GM12878 (cell line): ENCODE measurements at regions not wholly inside any gene's neighbourhood (a gene's known extent, or its start where the extent isn't known, plus 50 kb on each side); places are given as distances from the start of the nearest gene placed in this dataset.

Source experiments
- ATAC-seq: fragments of 200-7000 bp; cut with Tn5 transposase; 3 replicates; pipeline ENCODE4 v1.9.1; 2020; ENCODE audit warnings: mild to moderate bottlenecking, moderate library complexity
- BruUV-seq: library from RNA; stranded (reverse); fragments of 400-500 nt; replicated peaks from 2 replicates; lab custom pipeline; 2021; lab: Mats Ljungman, UMichigan
- CTCF ChIA-PET: fragments of 300-600 bp; sonication (Branson Sonifier 250); formaldehyde crosslinking; extraction: SDS; loops from one replicate; lab custom pipeline; 2021; ENCODE audit warnings: inconsistent platforms; lab: Yijun Ruan, JAX
- POLR2A ChIA-PET: fragments of 350-600 bp; formaldehyde crosslinking; extraction: SDS; loops from one replicate; lab custom pipeline; 2021; ENCODE audit warnings: inconsistent platforms; lab: Charles Lee
- RAD21 ChIA-PET: fragments of 300-600 bp; sonication (Branson Sonifier 250); formaldehyde crosslinking; loops from one replicate; lab custom pipeline; 2023; ENCODE audit warnings: antibody characterized with exemption; ENCODE audit not compliant: unreplicated experiment; lab: Charles Lee
- SMC1A ChIA-PET: fragments of 300-600 bp; sonication (Branson Sonifier 250); formaldehyde crosslinking; loops from one replicate; lab custom pipeline; 2023; ENCODE audit not compliant: unreplicated experiment, uncharacterized antibody; lab: Charles Lee
- DNase-seq: peaks from one replicate; pipeline ENCODE4 v3.0.0-alpha.2; 2011; ENCODE audit warnings: low read depth, low spot score
- FAIRE-seq: peaks from 3 replicates; lab custom pipeline; 2011; peaks lifted over from hg19 to GRCh38; lab: Jason Lieb, UNC
- H2AFZ ChIP-seq: 2 replicates; pipeline ENCODE4 v1.6.0; 2011; ENCODE audit warnings: low read depth, low read length, control low read depth; ENCODE audit not compliant: control insufficient read depth
- H3K27ac ChIP-seq: 2 replicates; pipeline ENCODE4 v1.5.1; 2011; ENCODE audit warnings: control low read depth; ENCODE audit not compliant: control insufficient read depth, insufficient read depth
- H3K27me3 ChIP-seq, 2 experiments: replicated peaks in 1 of 2; 2 replicates each; pipeline versions ENCODE4 v1.6.0 to v1.6.1; 2011; ENCODE audit warnings: low read length in 1 of 2; ENCODE audit not compliant: control insufficient read depth in 2 of 2, insufficient read depth in 2 of 2
- H3K36me3 ChIP-seq, 2 experiments: 2 replicates each; pipeline ENCODE4 v1.5.1; 2011; ENCODE audit warnings: low read length in 1 of 2; ENCODE audit not compliant: control insufficient read depth in 2 of 2, insufficient read depth in 2 of 2
- H3K4me1 ChIP-seq: 2 replicates; pipeline ENCODE4 v1.6.1; 2011; ENCODE audit warnings: mild to moderate bottlenecking, low read length, moderate library complexity, mixed read lengths; ENCODE audit not compliant: control insufficient read depth, insufficient read depth
- H3K4me2 ChIP-seq: 2 replicates; pipeline ENCODE4 v1.6.0; 2011; ENCODE audit warnings: control low read depth; ENCODE audit not compliant: control insufficient read depth, insufficient read depth
- H3K4me3 ChIP-seq: fragments of 200-600 bp; sonication (generic); 2 replicates; pipeline ENCODE4 v1.5.1; 2016
- H3K79me2 ChIP-seq: 2 replicates; pipeline ENCODE4 v1.6.0; 2011; ENCODE audit warnings: low read length; ENCODE audit not compliant: control insufficient read depth, insufficient read depth
- H3K9ac ChIP-seq: 2 replicates; pipeline ENCODE4 v1.8.0; 2011; ENCODE audit warnings: low read length, control low read depth, mixed read lengths; ENCODE audit not compliant: control insufficient read depth, insufficient read depth
- H3K9me3 ChIP-seq: replicated peaks from 3 replicates; pipeline ENCODE4 v1.5.1; 2011; ENCODE audit warnings: mild to moderate bottlenecking, low read length; ENCODE audit not compliant: control insufficient read depth, insufficient read depth
- H4K20me1 ChIP-seq: 2 replicates; pipeline ENCODE4 v1.6.0; 2011; ENCODE audit not compliant: control insufficient read depth, insufficient read depth
- ATF7 ChIP-seq: fragments of 450-650 bp; IDR thresholded peaks from 2 replicates; pipeline ENCODE4 v1.6.1; 2016; ENCODE audit warnings: low read depth, mild to moderate bottlenecking
- RELA ChIP-seq: fragments of 450-650 bp; IDR thresholded peaks from 2 replicates; pipeline ENCODE4 v1.8.0; 2014; ENCODE audit warnings: borderline replicate concordance; ENCODE audit not compliant: partially characterized antibody
- SPI1 ChIP-seq: IDR thresholded peaks from 2 replicates; pipeline ENCODE4 v1.6.1; 2011; ENCODE audit warnings: low read depth, mild to moderate bottlenecking, low read length, moderate library complexity, borderline replicate concordance; ENCODE audit not compliant: insufficient read depth
- WGBS: methylation state at CpG from one replicate; pipeline ENCODE4 v1.1.6; 2016; ENCODE audit warnings: low lambda C conversion rate; ENCODE audit not compliant: insufficient replicate concordance, insufficient coverage; ENCODE audit errors: missing lambda C conversion rate; 5-methylcytosine and 5-hydroxymethylcytosine counted together
- in situ Hi-C: fragments of 300-500 bp; cut with MboI; formaldehyde crosslinking; loops from 9 replicates; pipeline ENCODE4 v1.14.3; 2018; ENCODE audit warnings: mixed read lengths
- intact Hi-C: fragments of 100-400 bp; cut with micrococcal nuclease; formaldehyde crosslinking; loops from one replicate; pipeline ENCODE4 v1.14.2; 2022; ENCODE audit not compliant: unreplicated experiment
- TF ChIP-seq, protein P1 (sequence below): fragments of 450-650 bp; formaldehyde crosslinking; IDR thresholded peaks from 2 replicates; pipeline ENCODE4 v1.5.0; 2022; ENCODE audit warnings: mild to moderate bottlenecking, missing genetic modification characterization
- TF ChIP-seq, protein P2 (sequence below): fragments of 450-650 bp; IDR thresholded peaks from 2 replicates; pipeline ENCODE4 v1.6.1; 2014; ENCODE audit warnings: mild to moderate bottlenecking

DNA sequence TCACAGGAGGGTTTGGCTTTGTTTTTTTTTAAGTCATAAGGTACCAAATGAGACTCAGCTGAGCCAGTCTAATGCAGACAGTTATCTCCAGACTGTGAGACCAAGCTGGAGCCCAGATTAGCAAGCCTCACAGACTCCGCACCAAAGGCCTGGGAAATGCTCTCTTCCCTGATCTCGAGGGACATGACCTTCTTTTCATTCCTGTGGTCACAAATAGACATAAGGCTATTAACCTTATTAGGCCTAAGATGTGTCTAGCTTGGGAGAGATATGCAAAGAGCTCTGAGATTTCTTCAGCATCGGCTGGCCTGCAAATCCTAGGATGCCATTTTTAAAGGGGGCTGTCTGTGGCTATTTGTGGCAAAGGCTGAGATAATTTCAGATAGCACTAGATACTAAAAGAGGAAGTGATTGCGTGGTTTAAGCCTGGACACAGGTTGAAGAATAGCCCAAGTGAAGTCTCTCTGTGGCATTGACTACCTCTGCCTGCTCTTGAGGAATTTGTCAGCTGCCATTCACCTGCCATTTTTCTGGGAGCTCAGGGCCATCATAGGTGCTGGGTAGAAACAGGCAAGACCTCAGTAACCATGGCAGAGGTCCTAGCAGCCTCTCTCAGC is 301.3 kb downstream of the SIPA1L2 start:
- in situ Hi-C loops = no loop called here
- ATAC-seq (no peak; the same call in 2 of the 3 replicates), FAIRE-seq (no peak)

DNA sequence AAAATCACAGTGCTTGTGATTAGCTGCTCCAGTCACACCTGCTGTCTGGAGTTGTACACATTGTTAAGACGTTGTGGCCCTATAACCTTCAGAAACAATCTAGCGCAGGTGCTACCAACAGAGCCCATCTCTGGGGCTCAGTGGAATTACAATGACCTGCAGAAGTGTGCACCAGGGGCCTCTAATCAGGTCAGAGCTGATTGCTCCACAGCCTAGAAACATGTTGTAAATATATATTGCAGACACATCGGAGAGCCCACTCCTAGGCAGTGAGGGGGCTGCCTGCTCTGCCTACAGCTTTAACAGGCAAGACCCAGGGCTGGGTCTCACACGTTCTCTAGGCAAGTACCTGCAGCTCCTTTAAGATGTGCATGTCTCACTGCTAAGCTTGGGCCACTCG is 302.0 kb downstream of the SIPA1L2 start:
- Histone ChIP-seq H3K9me3 (no peaks in the 10 kb centered on the region), H3K36me3 (no peaks in the 10 kb centered on the region), H3K27ac (no peak overlapping the region), H2AFZ (no peak overlapping the region), H3K4me3 (no peak overlapping the region), H3K9ac (no peak overlapping the region), H4K20me1 (no peaks in the 10 kb centered on the region), H3K27me3 (no peaks in the 10 kb centered on the region), H3K4me2 (no peak overlapping the region), H3K4me1 (no peaks in the 10 kb centered on the region), H3K79me2 (no peaks in the 10 kb centered on the region)
- ChIA-PET CTCF (no interaction called here), POLR2A (no interaction called here), RAD21 (no interaction called here), SMC1A (no interaction called here)
- no TSS peak for BruUV-seq
- FAIRE-seq = no peak
- in situ Hi-C loops (no loop called here), intact Hi-C loops (no loop called here)
- TF ChIP-seq, protein P1, sequence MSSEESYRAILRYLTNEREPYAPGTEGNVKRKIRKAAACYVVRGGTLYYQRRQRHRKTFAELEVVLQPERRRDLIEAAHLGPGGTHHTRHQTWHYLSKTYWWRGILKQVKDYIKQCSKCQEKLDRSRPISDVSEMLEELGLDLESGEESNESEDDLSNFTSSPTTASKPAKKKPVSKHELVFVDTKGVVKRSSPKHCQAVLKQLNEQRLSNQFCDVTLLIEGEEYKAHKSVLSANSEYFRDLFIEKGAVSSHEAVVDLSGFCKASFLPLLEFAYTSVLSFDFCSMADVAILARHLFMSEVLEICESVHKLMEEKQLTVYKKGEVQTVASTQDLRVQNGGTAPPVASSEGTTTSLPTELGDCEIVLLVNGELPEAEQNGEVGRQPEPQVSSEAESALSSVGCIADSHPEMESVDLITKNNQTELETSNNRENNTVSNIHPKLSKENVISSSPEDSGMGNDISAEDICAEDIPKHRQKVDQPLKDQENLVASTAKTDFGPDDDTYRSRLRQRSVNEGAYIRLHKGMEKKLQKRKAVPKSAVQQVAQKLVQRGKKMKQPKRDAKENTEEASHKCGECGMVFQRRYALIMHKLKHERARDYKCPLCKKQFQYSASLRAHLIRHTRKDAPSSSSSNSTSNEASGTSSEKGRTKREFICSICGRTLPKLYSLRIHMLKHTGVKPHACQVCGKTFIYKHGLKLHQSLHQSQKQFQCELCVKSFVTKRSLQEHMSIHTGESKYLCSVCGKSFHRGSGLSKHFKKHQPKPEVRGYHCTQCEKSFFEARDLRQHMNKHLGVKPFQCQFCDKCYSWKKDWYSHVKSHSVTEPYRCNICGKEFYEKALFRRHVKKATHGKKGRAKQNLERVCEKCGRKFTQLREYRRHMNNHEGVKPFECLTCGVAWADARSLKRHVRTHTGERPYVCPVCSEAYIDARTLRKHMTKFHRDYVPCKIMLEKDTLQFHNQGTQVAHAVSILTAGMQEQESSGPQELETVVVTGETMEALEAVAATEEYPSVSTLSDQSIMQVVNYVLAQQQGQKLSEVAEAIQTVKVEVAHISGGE = no peak
- no peak for TF ChIP-seq ATF7
- ATAC-seq = no peak
- no peak for DNase-seq
- 7% methylated on average over 5 of the region's 5 CpGs for WGBS

More for the DNA sequence above, 301.3 kb downstream of the SIPA1L2 start:
- H3K9ac ChIP-seq = no peak overlapping the region
- ChIA-PET SMC1A (no interaction called here), POLR2A (no interaction called here), RAD21 (no interaction called here), CTCF (no interaction called here)
- intact Hi-C loops = no loop called here
- no peak overlapping the region for H2AFZ ChIP-seq
- H4K20me1 ChIP-seq = no peaks in the 10 kb centered on the region
- no peak overlapping the region for H3K4me2 ChIP-seq
- no peak overlapping the region for H3K4me3 ChIP-seq
- H3K36me3 ChIP-seq = no peaks in the 10 kb centered on the region
- H3K27ac ChIP-seq = no peak overlapping the region
- TF ChIP-seq SPI1 = peak; percentile 51; the same call in 1 of the 2 replicates
- TF ChIP-seq RELA = no peak
- TF ChIP-seq, protein P2, sequence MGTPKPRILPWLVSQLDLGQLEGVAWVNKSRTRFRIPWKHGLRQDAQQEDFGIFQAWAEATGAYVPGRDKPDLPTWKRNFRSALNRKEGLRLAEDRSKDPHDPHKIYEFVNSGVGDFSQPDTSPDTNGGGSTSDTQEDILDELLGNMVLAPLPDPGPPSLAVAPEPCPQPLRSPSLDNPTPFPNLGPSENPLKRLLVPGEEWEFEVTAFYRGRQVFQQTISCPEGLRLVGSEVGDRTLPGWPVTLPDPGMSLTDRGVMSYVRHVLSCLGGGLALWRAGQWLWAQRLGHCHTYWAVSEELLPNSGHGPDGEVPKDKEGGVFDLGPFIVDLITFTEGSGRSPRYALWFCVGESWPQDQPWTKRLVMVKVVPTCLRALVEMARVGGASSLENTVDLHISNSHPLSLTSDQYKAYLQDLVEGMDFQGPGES = no peak
- no peaks in the 10 kb centered on the region for H3K27me3 ChIP-seq
- H3K9me3 ChIP-seq = no peaks in the 10 kb centered on the region; the same call in 2 of the 3 replicates
- no peaks in the 10 kb centered on the region for H3K4me1 ChIP-seq
- 19% methylated on average over 4 of the region's 4 CpGs for WGBS
- BruUV-seq = no TSS peak
- DNase-seq = no peak
- H3K79me2 ChIP-seq = no peaks in the 10 kb centered on the region
